Transverse colon (tissue), 4 donors: ENCODE measurements at regions not wholly inside any gene's neighbourhood (a gene's known extent, or its start where the extent isn't known, plus 50 kb on each side); places are given as distances from the start of the nearest gene placed in this dataset.

ENCODE experiments used
- DNase-seq: peaks from one replicate; pipeline ENCODE4 v3.0.0-alpha.2; 2019
- H3K27ac ChIP-seq, 4 donors: fragments of 200-600 bp; sonication (generic); 2 replicates each; pipeline ENCODE4 v1.5.1; 2016 to 2018; ENCODE audit warnings: inconsistent platforms in 4 of 4
- H3K27me3 ChIP-seq: fragments of 200-600 bp; sonication (generic); 2 replicates; pipeline ENCODE4 v1.5.1; 2017; ENCODE audit warnings: inconsistent platforms
- H3K36me3 ChIP-seq, 4 donors: fragments of 200-600 bp; sonication (generic); 2 replicates each; pipeline ENCODE4 v1.5.1; 2017 to 2019; ENCODE audit warnings: inconsistent platforms in 4 of 4
- H3K4me1 ChIP-seq, 4 donors: fragments of 200-600 bp; sonication (generic); 2 replicates each; pipeline ENCODE4 v1.5.1; 2017 to 2020; ENCODE audit warnings: inconsistent platforms in 4 of 4
- H3K4me3 ChIP-seq, 4 donors: fragments of 200-600 bp; sonication (generic); 1 replicate in 1 of 4; 2 replicates in 3 of 4; pipeline versions ENCODE4 v1.5.1 to v1.6.1; 2017 to 2019; ENCODE audit warnings: inconsistent platforms in 4 of 4
- H3K9me3 ChIP-seq, 2 donors: fragments of 200-600 bp; sonication (generic); 2 replicates each; pipeline ENCODE4 v1.5.1; 2017 to 2019; ENCODE audit warnings: inconsistent platforms in 2 of 2
- EP300 ChIP-seq: sonication (generic); formaldehyde crosslinking; IDR thresholded peaks from one replicate; pipeline ENCODE4 v1.6.1; 2017; ENCODE audit warnings: antibody characterized with exemption, low read depth
- POLR2A ChIP-seq: fragments of 450-650 bp; IDR thresholded peaks from one replicate; pipeline ENCODE4 v1.6.1; 2016; ENCODE audit warnings: antibody characterized with exemption, mild to moderate bottlenecking, moderate library complexity
- POLR2AphosphoS5 ChIP-seq, 3 donors: sonication (generic); formaldehyde crosslinking; IDR thresholded peaks; one replicate each; pipeline ENCODE4 v1.6.1; 2016; ENCODE audit warnings: antibody characterized with exemption in 3 of 3
- WGBS, 2 donors: methylation state at CpG; one replicate each; pipeline ENCODE4 v1.1.5; 2018; ENCODE audit warnings: low coverage in 1 of 2; 5-methylcytosine and 5-hydroxymethylcytosine counted together
- in situ Hi-C, 4 donors: fragments of 200-750 bp; cut with MboI; loops; one replicate each; pipeline versions ENCODE4 v1.15.0 to v1.15.1; 2017; ENCODE audit warnings: low sequenced_read_pairs in 3 of 4, low pct_ligation_motif_present in 1 of 4, low pct_unique_long_range_greater_than_20kb in 1 of 4
- intact Hi-C: fragments of 100-400 bp; cut with DNase I; formaldehyde crosslinking; loops from one replicate; pipeline ENCODE4 v1.15.1; 2023; ENCODE audit warnings: low total_unique reads
- TF ChIP-seq, protein P1 (sequence below), 5 experiments: fragments of 200-600 bp in 3 of 5; fragments of 450-650 bp in 2 of 5; sonication (generic) in 3 of 5; IDR thresholded peaks; 1 replicate in 2 of 5; 2 replicates in 3 of 5; pipeline ENCODE4 v1.5.1; 2016 to 2017; ENCODE audit warnings: antibody characterized with exemption in 5 of 5, inconsistent platforms in 3 of 5, mild to moderate bottlenecking in 2 of 5, moderate library complexity in 1 of 5

GRCh38 chr1:104946558-104947210 is 1197.0 kb downstream of the AMY1C start:
- no peaks in the 10 kb centered on the region for H3K27me3 ChIP-seq
- H3K4me1 ChIP-seq = no peaks in the 10 kb centered on the region
- WGBS, 2 donors = 75 to 83% methylated on average over 2 to 4 of the region's 4 CpGs
- in situ Hi-C loops (no loop called here), intact Hi-C loops (no loop called here)
- H3K9me3 ChIP-seq = no peaks in the 10 kb centered on the region
- H3K4me3 ChIP-seq = no peak overlapping the region
- TF ChIP-seq POLR2A (no peak), EP300 (no peak), POLR2AphosphoS5 (IDR thresholded peaks at IDR 0.05) (no peak)
- TF ChIP-seq, protein P1, sequence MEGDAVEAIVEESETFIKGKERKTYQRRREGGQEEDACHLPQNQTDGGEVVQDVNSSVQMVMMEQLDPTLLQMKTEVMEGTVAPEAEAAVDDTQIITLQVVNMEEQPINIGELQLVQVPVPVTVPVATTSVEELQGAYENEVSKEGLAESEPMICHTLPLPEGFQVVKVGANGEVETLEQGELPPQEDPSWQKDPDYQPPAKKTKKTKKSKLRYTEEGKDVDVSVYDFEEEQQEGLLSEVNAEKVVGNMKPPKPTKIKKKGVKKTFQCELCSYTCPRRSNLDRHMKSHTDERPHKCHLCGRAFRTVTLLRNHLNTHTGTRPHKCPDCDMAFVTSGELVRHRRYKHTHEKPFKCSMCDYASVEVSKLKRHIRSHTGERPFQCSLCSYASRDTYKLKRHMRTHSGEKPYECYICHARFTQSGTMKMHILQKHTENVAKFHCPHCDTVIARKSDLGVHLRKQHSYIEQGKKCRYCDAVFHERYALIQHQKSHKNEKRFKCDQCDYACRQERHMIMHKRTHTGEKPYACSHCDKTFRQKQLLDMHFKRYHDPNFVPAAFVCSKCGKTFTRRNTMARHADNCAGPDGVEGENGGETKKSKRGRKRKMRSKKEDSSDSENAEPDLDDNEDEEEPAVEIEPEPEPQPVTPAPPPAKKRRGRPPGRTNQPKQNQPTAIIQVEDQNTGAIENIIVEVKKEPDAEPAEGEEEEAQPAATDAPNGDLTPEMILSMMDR (IDR thresholded peaks at IDR 0.05) = no peak
- no peaks in the 10 kb centered on the region for H3K36me3 ChIP-seq
- no peak overlapping the region for H3K27ac ChIP-seq
- DNase-seq = no peak

DNA sequence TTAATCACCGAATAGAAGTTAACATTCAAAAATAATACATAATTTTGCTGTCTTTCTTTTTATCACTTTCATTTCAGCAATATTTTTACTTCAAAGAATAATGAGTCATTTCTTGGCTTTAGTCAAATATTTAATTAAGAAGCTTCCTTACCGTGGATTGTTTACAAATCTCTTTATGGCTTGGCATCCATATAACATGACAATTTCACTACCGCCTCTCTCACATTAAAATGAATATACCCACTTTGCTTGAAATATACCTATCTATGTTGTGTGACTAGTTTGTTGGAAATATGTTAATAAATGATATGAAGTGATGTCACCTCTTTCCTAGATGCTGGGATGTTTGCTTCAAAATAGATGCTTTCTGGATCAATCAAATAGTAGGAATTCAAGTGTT is 1203.9 kb downstream of the AMY1C start:
- Histone ChIP-seq H3K27me3 (no peaks in the 10 kb centered on the region), H3K4me3 (no peak overlapping the region), H3K36me3 (no peaks in the 10 kb centered on the region), H3K27ac (no peak overlapping the region), H3K4me1 (no peaks in the 10 kb centered on the region), H3K9me3 (no peaks in the 10 kb centered on the region)
- DNase-seq = no peak
- intact Hi-C loops = no loop called here
- WGBS, 2 donors = 30 to 45% methylated on average over 3 of the region's 3 CpGs
- in situ Hi-C loops = no loop called here
- TF ChIP-seq POLR2AphosphoS5 (IDR thresholded peaks at IDR 0.05) (no peak), EP300 (no peak)

DNA sequence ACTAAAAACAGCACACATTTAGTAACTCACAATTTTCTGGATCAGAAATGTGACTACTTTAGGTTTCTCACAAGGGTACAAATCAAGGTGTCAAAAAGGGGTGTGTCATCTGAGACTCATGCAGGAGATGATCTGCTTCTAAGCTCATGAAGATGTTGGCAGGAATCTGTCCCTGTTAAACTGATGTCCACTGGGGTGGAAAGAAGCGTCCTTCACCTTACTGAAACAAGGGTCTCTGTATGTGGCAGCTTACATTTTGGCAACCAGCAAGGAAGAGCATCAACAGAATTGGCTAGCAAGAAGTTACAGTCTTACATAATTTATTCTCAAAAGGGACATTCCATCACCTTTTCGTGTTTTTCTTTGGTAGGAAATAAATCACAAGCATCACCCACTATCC is 1223.8 kb downstream of the AMY1C start:
- WGBS, 2 donors = 67 to 71% methylated on average over 2 of the region's 2 CpGs
- H3K27ac ChIP-seq = no peak overlapping the region
- H3K9me3 ChIP-seq = no peaks in the 10 kb centered on the region
- no peaks in the 10 kb centered on the region for H3K36me3 ChIP-seq
- DNase-seq = no peak
- H3K4me3 ChIP-seq = no peak overlapping the region
- no peaks in the 10 kb centered on the region for H3K27me3 ChIP-seq
- in situ Hi-C loops (no loop called here), intact Hi-C loops (no loop called here)
- TF ChIP-seq POLR2AphosphoS5 (IDR thresholded peaks at IDR 0.05) = no peak
- TF ChIP-seq, protein P1 (IDR thresholded peaks at IDR 0.05) = no peak
- TF ChIP-seq POLR2A = no peak
- no peak for TF ChIP-seq EP300
- no peaks in the 10 kb centered on the region for H3K4me1 ChIP-seq

DNA sequence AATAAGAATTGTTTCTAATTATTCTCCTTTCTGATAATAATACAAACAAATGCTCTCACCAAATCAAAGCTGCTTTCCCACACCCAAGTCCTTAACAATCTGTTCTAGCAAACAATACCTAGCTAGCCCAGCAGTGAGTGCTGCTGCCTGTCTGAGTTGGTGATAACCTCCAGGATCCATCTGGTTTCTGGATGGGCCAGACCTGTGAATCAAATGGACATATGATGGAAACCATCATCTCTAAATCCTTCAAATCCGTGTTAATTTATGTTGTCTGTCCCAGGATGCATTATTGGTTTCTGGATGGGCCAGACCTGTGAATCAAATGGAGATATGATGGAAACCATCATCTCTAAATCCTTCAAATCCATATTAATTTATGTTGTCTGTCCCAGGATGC is 1230.0 kb downstream of the AMY1C start:
- Histone ChIP-seq H3K27me3 (no peaks in the 10 kb centered on the region), H3K9me3 (peaks cover 0 to under 1% of the 10 kb centered on the region in 2 donors), H3K4me1 (no peaks in the 10 kb centered on the region), H3K36me3 (no peaks in the 10 kb centered on the region), H3K27ac (no peak overlapping the region), H3K4me3 (no peak overlapping the region)
- no peak for DNase-seq
- in situ Hi-C loops (no loop called here), intact Hi-C loops (no loop called here)
- WGBS, 2 donors = 20 to 60% methylated on average over 1 of the region's 1 CpG
- no peak for TF ChIP-seq POLR2AphosphoS5 (IDR thresholded peaks at IDR 0.05)
- TF ChIP-seq EP300 = no peak
- no peak for TF ChIP-seq POLR2A
- TF ChIP-seq, protein P1 (IDR thresholded peaks at IDR 0.05) = no peak

GRCh38 chr1:104987210-104987609 is 1237.5 kb downstream of the AMY1C start:
- Histone ChIP-seq H3K36me3 (no peaks in the 10 kb centered on the region), H3K4me1 (no peaks in the 10 kb centered on the region), H3K4me3 (no peak overlapping the region), H3K9me3 (peaks cover 0 to 3% of the 10 kb centered on the region in 2 donors), H3K27ac (no peak overlapping the region), H3K27me3 (no peaks in the 10 kb centered on the region)
- WGBS, 2 donors = 36 to 63% methylated on average over 1 of the region's 1 CpG
- DNase-seq = no peak
- in situ Hi-C loops = no loop called here
- TF ChIP-seq EP300 (no peak), POLR2A (no peak), POLR2AphosphoS5 (IDR thresholded peaks at IDR 0.05) (no peak)
- TF ChIP-seq, protein P1 (IDR thresholded peaks at IDR 0.05) = no peak
- intact Hi-C loops = no loop called here
